H1 (cell line): ENCODE measurements at regions not wholly inside any gene's neighbourhood (a gene's known extent, or its start where the extent isn't known, plus 50 kb on each side); places are given as distances from the start of the nearest gene placed in this dataset.

ENCODE experiments used
- BRCA1 ChIP-seq: IDR thresholded peaks from 2 replicates; pipeline ENCODE4 v1.6.1; 2012; ENCODE audit warnings: low read depth, low read length, improper control_type of control experiment
- CHD2 ChIP-seq: IDR thresholded peaks from 2 replicates; pipeline ENCODE4 v1.6.1; 2012; ENCODE audit warnings: low read length, improper control_type of control experiment
- CTCF ChIP-seq, 3 experiments: IDR thresholded peaks; 1 replicate in 2 of 3; 2 replicates in 1 of 3; pipeline versions ENCODE4 v1.5.1 to v1.6.1; 2011; ENCODE audit warnings: low read length in 3 of 3, mild to moderate bottlenecking in 3 of 3, inconsistent platforms in 2 of 3, low read depth in 1 of 3, moderate library complexity in 1 of 3; ENCODE audit not compliant: insufficient read depth in 1 of 3; ENCODE audit errors: control extremely low read depth in 1 of 3
- E2F6 ChIP-seq: IDR thresholded peaks from 2 replicates; pipeline ENCODE4 v1.6.1; 2012; ENCODE audit warnings: inconsistent platforms
- EP300 ChIP-seq, 2 experiments: IDR thresholded peaks; 1 replicate in 1 of 2; 2 replicates in 1 of 2; pipeline ENCODE4 v1.6.1; 2011 to 2012; ENCODE audit warnings: low read depth in 2 of 2, low read length in 2 of 2, mild to moderate bottlenecking in 2 of 2, borderline replicate concordance in 1 of 2, inconsistent platforms in 1 of 2, moderate library complexity in 1 of 2
- GABPA ChIP-seq: IDR thresholded peaks from 2 replicates; pipeline ENCODE4 v1.6.1; 2011; ENCODE audit warnings: mild to moderate bottlenecking, low read length, moderate library complexity, borderline replicate concordance; ENCODE audit not compliant: insufficient read depth
- POLR2A ChIP-seq, 2 experiments: IDR thresholded peaks; 1 replicate in 1 of 2; 2 replicates in 1 of 2; pipeline ENCODE4 v1.6.1; 2011; ENCODE audit warnings: low read depth in 2 of 2, low read length in 2 of 2, mild to moderate bottlenecking in 2 of 2; ENCODE audit errors: control extremely low read depth in 1 of 2
- POLR2AphosphoS5 ChIP-seq: IDR thresholded peaks from 2 replicates; pipeline ENCODE4 v1.6.1; 2011; ENCODE audit warnings: low read depth, low read length
- RXRA ChIP-seq: IDR thresholded peaks from 2 replicates; pipeline ENCODE4 v1.6.1; 2011; ENCODE audit warnings: low read depth, mild to moderate bottlenecking, low read length, moderate library complexity; ENCODE audit not compliant: insufficient read depth
- SP1 ChIP-seq: IDR thresholded peaks from 2 replicates; pipeline ENCODE4 v1.6.1; 2011; ENCODE audit warnings: low read depth, low read length
- TEAD4 ChIP-seq: IDR thresholded peaks from 2 replicates; pipeline ENCODE4 v1.6.1; 2012; ENCODE audit warnings: low read depth, low read length, inconsistent platforms, mixed read lengths
- USF2 ChIP-seq: IDR thresholded peaks from 2 replicates; pipeline ENCODE4 v1.6.1; 2011; ENCODE audit warnings: low read length, improper control_type of control experiment
- YY1 ChIP-seq: IDR thresholded peaks from 2 replicates; pipeline ENCODE4 v1.6.1; 2011; ENCODE audit warnings: low read depth, mild to moderate bottlenecking, low read length
- TF ChIP-seq, protein P1 (sequence below): IDR thresholded peaks from 2 replicates; pipeline ENCODE4 v1.6.1; 2012; ENCODE audit warnings: inconsistent platforms

GRCh38 chr9:21670374-21670773 lies 132.1 kb upstream of the MTAP start:
- TF ChIP-seq USF2 (no peak), CTCF (IDR thresholded peaks at IDR 0.05; ENCODE audit: control extremely low read depth in 1 of 3, insufficient read depth in 1 of 3, low read depth in 1 of 3, low read length in 3 of 3) (no peak), SP1 (no peak), YY1 (no peak), POLR2A (IDR thresholded peaks at IDR 0.05; ENCODE audit: control extremely low read depth in 1 of 2, low read depth in 2 of 2, low read length in 2 of 2) (no peak), CHD2 (no peak), RXRA (no peak), POLR2AphosphoS5 (no peak), E2F6 (no peak), TEAD4 (no peak), GABPA (no peak), BRCA1 (no peak), EP300 (IDR thresholded peaks at IDR 0.05; ENCODE audit: borderline replicate concordance in 1 of 2, low read depth in 2 of 2, low read length in 2 of 2) (no peak)
- TF ChIP-seq, protein P1, sequence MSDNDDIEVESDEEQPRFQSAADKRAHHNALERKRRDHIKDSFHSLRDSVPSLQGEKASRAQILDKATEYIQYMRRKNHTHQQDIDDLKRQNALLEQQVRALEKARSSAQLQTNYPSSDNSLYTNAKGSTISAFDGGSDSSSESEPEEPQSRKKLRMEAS, result no peak
